Fibroblast of gingiva (primary cell): ENCODE measurements at regions not wholly inside any gene's neighbourhood (a gene's known extent, or its start where the extent isn't known, plus 50 kb on each side); places are given as distances from the start of the nearest gene placed in this dataset.

ENCODE experiments used
- DNase-seq: peaks from one replicate; pipeline ENCODE4 v3.0.0-alpha.2; 2011; ENCODE audit warnings: low read depth

- DNase-seq, result no peak
These were observed 50.1 kb upstream of the ADRA2C start for GRCh38 chr4:3715855-3716630.

- DNase-seq, result no peak
These were observed 50.9 kb upstream of the ADRA2C start for GRCh38 chr4:3715061-3715854.

DNA sequence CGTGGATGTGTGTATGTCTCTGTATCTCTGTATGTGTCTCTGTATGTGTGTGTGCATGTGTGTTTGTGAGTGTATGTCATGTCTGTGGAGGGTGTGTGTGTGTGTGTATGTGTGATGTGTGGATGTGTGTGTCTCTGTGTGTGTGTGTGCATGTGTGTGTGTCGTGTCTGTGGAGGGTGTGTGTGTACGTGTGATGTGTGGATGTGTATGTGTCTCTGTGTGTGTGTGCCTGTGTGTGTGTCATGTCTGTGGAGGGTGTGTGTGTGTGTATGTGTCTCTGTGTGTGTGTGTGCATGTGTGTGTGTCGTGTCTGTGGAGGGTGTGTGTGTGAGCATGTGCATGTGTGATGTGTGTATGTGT is 51.6 kb upstream of the ADRA2C start:
- DNase-seq, result no peak

- no peak for DNase-seq
These were observed 52.2 kb upstream of the ADRA2C start for GRCh38 chr4:3713817-3714641.

DNA sequence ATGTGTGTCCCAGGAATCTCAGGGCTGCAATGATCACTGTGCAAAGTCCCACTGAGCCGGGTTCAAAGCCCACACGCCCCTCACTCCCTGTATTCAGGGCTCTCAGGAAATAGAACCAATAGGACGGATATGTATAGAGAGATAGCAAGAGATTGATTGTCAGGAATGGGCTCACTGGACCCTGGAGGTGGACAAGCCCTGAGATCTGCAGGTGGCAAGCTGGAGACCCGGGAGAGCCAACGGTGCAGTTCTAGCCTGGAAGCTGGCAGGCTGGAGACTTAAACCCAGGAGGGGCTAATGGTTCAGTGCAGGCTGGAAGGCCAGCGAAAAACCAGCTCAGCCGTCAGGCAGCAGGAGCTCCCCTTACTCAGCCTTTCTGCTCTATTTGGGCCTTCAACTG is 52.8 kb upstream of the ADRA2C start:
- no peak for DNase-seq

- no peak for DNase-seq
These were observed 53.2 kb upstream of the ADRA2C start for GRCh38 chr4:3712936-3713335.

DNA sequence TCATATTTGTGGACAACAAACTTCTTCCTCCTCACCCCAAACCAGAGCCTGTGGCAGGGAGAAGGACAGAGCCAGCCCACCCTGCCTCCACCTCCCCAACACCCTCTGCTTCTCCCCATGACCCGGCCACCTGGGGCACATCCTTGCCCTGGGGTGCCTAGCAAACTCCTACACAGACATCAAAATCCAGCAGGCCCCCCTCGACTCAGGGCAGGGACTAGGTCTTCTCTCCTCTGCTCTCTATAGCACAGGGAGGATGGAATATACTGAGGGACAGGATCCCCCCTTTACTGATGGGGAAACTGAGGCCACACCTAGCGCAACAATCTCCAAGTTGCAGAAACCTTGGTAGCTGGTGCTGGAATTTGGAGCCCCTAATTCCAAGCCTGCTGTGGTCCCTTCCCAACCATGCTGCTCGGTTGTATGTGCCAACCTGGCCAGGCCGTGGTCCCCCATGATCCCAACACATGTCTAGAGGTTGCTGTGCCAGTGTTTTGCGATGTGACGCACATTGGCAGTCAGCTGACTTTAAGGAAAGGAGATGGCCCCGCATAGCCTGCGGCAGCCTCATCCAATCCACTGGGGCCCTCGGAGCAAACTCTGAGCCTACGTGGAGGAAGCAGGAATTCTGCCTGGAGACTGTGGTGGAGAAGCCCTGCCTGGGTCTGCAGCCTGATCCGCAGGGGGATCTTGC is 53.9 kb upstream of the ADRA2C start:
- no peak for DNase-seq

GRCh38 chr4:3711183-3712111 is 54.7 kb upstream of the ADRA2C start:
- DNase-seq, result no peak

DNA sequence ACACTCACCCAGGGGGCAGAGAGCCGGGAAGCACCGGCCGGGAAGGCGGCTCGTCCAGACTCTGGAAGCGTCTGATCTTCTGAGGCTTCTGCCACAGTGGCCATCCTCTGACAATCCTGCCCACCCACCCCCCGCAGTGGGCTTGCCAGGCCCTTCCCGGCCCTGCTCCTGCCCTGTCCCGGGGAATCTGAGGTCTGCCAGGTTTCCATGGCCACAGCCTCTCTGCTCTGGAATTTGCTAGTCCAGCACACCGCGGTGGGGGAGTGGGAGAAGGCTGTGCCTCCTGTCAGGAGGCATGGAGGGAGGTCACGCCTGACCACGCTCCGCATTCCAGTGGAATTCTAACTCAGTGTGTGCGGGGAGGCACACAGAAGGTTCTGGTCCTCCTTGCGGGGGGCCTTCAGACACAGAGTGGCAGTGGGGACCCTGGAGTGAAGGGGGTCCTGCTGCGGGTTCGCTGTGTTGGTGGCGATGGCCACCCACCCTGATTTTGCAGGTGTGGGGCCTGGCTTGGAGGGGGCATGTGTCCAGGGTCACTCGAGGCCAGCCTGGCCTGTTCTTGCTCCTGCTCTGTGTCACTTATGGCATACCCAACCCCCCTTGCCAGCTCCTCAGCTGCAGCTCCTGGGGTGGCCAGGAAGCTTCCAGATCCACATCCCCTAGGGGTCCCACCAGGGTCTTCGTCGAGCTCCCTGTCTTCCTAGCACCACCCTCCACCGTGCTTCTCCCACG is 55.6 kb upstream of the ADRA2C start:
- DNase-seq, result no peak

- no peak for DNase-seq
These were observed 56.2 kb upstream of the ADRA2C start for GRCh38 chr4:3709846-3710441.

- no peak for DNase-seq
These were observed 56.9 kb upstream of the ADRA2C start for GRCh38 chr4:3709061-3709845.

DNA sequence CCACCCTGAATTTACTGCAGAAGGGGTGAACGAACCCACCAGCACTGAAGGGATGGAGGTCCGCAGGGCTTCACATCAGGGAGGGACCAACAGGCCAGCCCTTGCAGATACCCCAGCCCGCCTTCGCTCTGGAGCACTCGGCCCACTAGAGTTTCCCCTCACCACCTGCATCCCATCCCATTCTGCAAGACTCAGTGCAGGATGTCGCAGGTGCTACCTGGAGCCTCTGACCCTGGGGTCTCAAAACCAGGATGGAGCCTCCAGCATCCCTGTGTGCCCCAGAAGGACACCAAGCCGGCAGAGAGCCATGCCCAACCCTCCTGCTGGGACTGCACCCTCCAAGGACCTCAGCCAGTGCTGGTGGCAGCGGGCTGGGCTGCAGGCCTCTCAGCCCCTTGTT is 57.6 kb upstream of the ADRA2C start:
- no peak for DNase-seq

- DNase-seq, result no peak
These were observed 58.1 kb upstream of the ADRA2C start for GRCh38 chr4:3708103-3708510.

DNA sequence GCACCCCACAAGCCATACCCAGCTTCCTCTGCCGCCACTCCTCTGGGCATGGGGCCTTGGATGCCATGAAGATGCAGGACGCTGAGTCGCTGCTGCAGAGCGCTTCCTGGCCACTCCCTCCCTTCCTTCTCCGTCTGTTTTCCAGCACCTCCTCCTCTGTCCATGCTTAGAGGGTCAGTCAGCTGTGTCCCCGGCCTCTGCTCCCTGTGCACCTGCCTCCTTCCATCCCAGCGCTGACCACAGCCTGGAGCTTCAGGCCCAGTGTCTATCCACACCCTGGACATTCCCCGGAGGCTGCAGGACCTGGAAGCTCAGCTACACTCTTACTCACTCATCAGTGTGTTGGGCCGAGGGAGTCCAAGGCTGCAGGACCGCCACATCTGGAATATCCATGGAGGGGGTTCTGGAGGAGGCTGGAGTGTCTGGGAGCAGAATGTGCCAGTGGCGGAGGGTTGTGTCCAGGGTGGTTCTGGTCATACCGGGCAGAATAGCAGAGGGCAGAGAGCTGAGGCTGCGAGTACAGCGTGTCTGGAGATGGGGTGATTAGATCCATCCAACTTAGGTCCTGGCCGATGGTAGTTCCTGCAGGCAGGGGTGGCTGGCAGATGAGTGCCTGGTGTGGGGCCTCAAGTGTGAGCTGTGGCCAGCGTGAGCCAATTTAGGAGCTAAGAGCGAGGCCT is 58.6 kb upstream of the ADRA2C start:
- DNase-seq, result no peak

- no peak for DNase-seq
These were observed 59.4 kb upstream of the ADRA2C start for GRCh38 chr4:3706565-3707422.

GRCh38 chr4:3706111-3706511 is 60.1 kb upstream of the ADRA2C start:
- DNase-seq, result no peak

- no peak for DNase-seq
These were observed 60.8 kb upstream of the ADRA2C start for GRCh38 chr4:3705236-3705987.
